GM23248 (cell line): ENCODE measurements at regions not wholly inside any gene's neighbourhood (a gene's known extent, or its start where the extent isn't known, plus 50 kb on each side); places are given as distances from the start of the nearest gene placed in this dataset.

Source experiments
- EZH2 ChIP-seq: fragments of 200-600 bp; sonication (generic); IDR thresholded peaks from 2 replicates; pipeline ENCODE4 v1.6.1; 2018; ENCODE audit warnings: antibody characterized with exemption, mild to moderate bottlenecking; ENCODE audit not compliant: insufficient read depth, poor library complexity, severe bottlenecking
- EZH2phosphoT487 ChIP-seq: fragments of 200-600 bp; sonication (generic); IDR thresholded peaks from 2 replicates; pipeline ENCODE4 v1.6.1; 2018; ENCODE audit warnings: antibody characterized with exemption, moderate library complexity, mild to moderate bottlenecking, low read depth; ENCODE audit not compliant: insufficient read depth

DNA sequence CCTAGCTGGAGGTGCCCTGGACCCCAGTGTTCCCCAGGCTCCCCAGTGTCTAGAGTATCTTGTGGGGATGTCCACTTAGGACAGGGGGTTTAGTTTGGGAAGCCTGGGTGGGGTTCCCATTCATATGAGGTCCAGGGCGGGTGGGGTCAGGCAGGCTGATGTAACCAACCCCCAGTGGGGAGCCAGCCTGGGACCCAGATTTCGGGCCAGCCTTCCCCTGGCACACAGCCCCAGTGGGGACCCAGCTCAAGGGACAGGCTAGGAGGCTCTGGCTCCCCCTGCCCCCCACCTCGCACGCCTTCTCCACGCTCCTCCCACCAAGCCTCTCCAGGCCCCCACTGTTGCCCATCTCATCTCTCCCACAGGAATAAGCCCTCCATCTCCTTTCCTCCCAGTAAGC lies 323.5 kb downstream of the UACA start:
- TF ChIP-seq EZH2 (no peak), EZH2phosphoT487 (no peak)
